Glutamatergic neuron (in vitro differentiated cells): ENCODE measurements at regions not wholly inside any gene's neighbourhood (a gene's known extent, or its start where the extent isn't known, plus 50 kb on each side); places are given as distances from the start of the nearest gene placed in this dataset.

ENCODE experiments used
- DNase-seq: peaks from one replicate; pipeline ENCODE4 v3.0.0; 2022
- H3K27ac Mint-ChIP-seq: one replicate; pipeline ENCODE4 v1.8.0; 2020; ENCODE audit warnings: mild to moderate bottlenecking, mixed read lengths, inconsistent platforms; ENCODE audit not compliant: unreplicated experiment
- H3K27me3 Mint-ChIP-seq: one replicate; pipeline ENCODE4 v1.8.0; 2020; ENCODE audit warnings: mild to moderate bottlenecking, moderate library complexity, mixed read lengths, inconsistent platforms; ENCODE audit not compliant: unreplicated experiment
- H3K36me3 Mint-ChIP-seq: one replicate; pipeline ENCODE4 v1.8.0; 2020; ENCODE audit warnings: mild to moderate bottlenecking, mixed read lengths, inconsistent platforms; ENCODE audit not compliant: unreplicated experiment
- H3K4me1 Mint-ChIP-seq: one replicate; pipeline ENCODE4 v1.8.0; 2020; ENCODE audit warnings: mild to moderate bottlenecking, low read depth, mixed read lengths, inconsistent platforms; ENCODE audit not compliant: unreplicated experiment
- H3K4me3 Mint-ChIP-seq: one replicate; pipeline ENCODE4 v1.8.0; 2020; ENCODE audit warnings: mild to moderate bottlenecking, mixed read lengths, inconsistent platforms; ENCODE audit not compliant: unreplicated experiment
- H3K9me3 Mint-ChIP-seq: one replicate; pipeline ENCODE4 v1.8.0; 2020; ENCODE audit warnings: mild to moderate bottlenecking, moderate library complexity, mixed read lengths, inconsistent platforms; ENCODE audit not compliant: unreplicated experiment
- CTCF ChIP-seq: fragments of 200-600 bp; sonication (generic); IDR thresholded peaks from one replicate; pipeline ENCODE4 v1.5.0; 2021; ENCODE audit not compliant: partially characterized antibody, unreplicated experiment

GRCh38 chr13:82698941-82699340 lies 1183.3 kb downstream of the SLITRK1 start:
- no peaks in the 10 kb centered on the region for H3K36me3 Mint-ChIP-seq
- no peak for DNase-seq
- H3K27ac Mint-ChIP-seq = no peak overlapping the region
- H3K27me3 Mint-ChIP-seq = no peaks in the 10 kb centered on the region
- H3K9me3 Mint-ChIP-seq = no peaks in the 10 kb centered on the region
- no peak overlapping the region for H3K4me3 Mint-ChIP-seq
- no peaks in the 10 kb centered on the region for H3K4me1 Mint-ChIP-seq
- no peak for TF ChIP-seq CTCF

- DNase-seq = no peak
- Mint-ChIP-seq H3K4me3 (no peak overlapping the region), H3K27me3 (no peaks in the 10 kb centered on the region), H3K36me3 (no peaks in the 10 kb centered on the region), H3K27ac (no peak overlapping the region), H3K9me3 (no peaks in the 10 kb centered on the region), H3K4me1 (no peaks in the 10 kb centered on the region)
- TF ChIP-seq CTCF = no peak
Measured at GRCh38 chr13:82698383-82698782, 1183.9 kb downstream of the SLITRK1 start.

- no peaks in the 10 kb centered on the region for H3K36me3 Mint-ChIP-seq
- no peaks in the 10 kb centered on the region for H3K27me3 Mint-ChIP-seq
- H3K4me3 Mint-ChIP-seq = no peak overlapping the region
- no peak for TF ChIP-seq CTCF
- no peak overlapping the region for H3K27ac Mint-ChIP-seq
- H3K9me3 Mint-ChIP-seq = no peaks in the 10 kb centered on the region
- no peaks in the 10 kb centered on the region for H3K4me1 Mint-ChIP-seq
- DNase-seq = no peak
Measured at GRCh38 chr13:82693607-82694006, 1188.7 kb downstream of the SLITRK1 start.

GRCh38 chr13:82688400-82688994 lies 1193.8 kb downstream of the SLITRK1 start:
- Mint-ChIP-seq H3K9me3 (no peaks in the 10 kb centered on the region), H3K36me3 (peaks cover 2% of the 10 kb centered on the region), H3K27ac (no peak overlapping the region), H3K4me1 (no peaks in the 10 kb centered on the region), H3K4me3 (no peak overlapping the region), H3K27me3 (no peaks in the 10 kb centered on the region)
- no peak for TF ChIP-seq CTCF
- DNase-seq = no peak

GRCh38 chr13:82687884-82688283 lies 1194.4 kb downstream of the SLITRK1 start:
- no peaks in the 10 kb centered on the region for H3K27me3 Mint-ChIP-seq
- no peak for DNase-seq
- no peak overlapping the region for H3K27ac Mint-ChIP-seq
- H3K4me1 Mint-ChIP-seq = no peaks in the 10 kb centered on the region
- no peak for TF ChIP-seq CTCF
- H3K9me3 Mint-ChIP-seq = no peaks in the 10 kb centered on the region
- H3K4me3 Mint-ChIP-seq = no peak overlapping the region
- H3K36me3 Mint-ChIP-seq = peaks cover 4% of the 10 kb centered on the region
